Endometrial microvascular endothelial cells (primary cell): ENCODE measurements at regions not wholly inside any gene's neighbourhood (a gene's known extent, or its start where the extent isn't known, plus 50 kb on each side); places are given as distances from the start of the nearest gene placed in this dataset.
"Not testable (repeated sequence)": the region's sequence is repeated elsewhere in the genome, so short reads cannot be mapped to it uniquely, and the experiment has no call there.

Experiments
- in situ Hi-C: cut with HindIII; loops from 2 replicates; pipeline ENCODE4 v1.10.0; 2017; ENCODE audit warnings: low sequenced_read_pairs, low pct_unique_long_range_greater_than_20kb; ENCODE audit errors: inconsistent ontology term

DNA sequence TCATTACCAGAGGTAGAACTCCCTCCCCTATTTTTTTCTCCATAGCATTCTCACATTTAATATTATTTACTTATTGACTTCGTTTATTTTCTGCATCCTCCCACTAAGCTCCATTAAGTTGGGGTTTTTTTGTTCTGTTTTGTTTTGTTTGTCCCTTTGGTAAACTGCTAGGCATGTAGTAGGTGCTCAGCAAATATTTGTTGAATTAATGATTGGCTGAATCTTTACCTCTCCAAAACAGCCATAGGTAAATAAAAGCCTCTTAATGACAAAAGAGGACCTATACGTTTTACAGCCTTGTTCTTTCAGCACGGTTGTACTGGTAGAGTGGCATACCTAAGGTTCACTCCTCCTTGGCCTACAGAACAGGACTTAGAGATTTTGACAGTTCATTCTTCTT, 52.0 kb downstream of the PRORP start:
- in situ Hi-C loops: no loop called here

DNA sequence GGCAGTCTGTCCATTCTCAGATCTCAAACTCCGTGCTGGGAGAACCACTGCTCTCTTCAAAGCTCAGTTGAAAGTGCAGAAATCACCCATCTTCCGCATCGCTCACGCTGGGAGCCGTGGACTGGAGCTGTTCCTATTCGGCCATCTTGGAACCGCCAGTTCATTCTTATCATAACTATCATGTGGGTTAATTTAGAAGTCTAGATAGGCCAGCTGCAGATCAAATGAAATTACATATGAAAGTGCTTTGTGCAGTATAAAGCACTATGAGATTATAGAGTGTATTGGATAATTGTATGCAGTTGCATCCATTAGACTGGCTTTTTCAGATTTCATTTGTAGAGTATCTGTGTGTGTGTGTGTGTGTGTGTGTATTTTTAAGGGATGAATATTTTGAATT, 57.8 kb downstream of the PRORP start:
- in situ Hi-C loops: no loop called here

GRCh38 chr14:35184891-35185290, 62.5 kb downstream of the PRORP start:
- in situ Hi-C loops: not testable (repeated sequence)

- in situ Hi-C loops: no loop called here
Observed at GRCh38 chr14:35189422-35189821, 67.1 kb downstream of the PRORP start.

- in situ Hi-C loops: no loop called here
Observed at GRCh38 chr14:35193161-35193560, 70.8 kb downstream of the PRORP start.

- in situ Hi-C loops: not testable (repeated sequence)
Observed at GRCh38 chr14:35194183-35194582, 71.8 kb downstream of the PRORP start.

GRCh38 chr14:35196571-35196970, 74.2 kb downstream of the PRORP start:
- in situ Hi-C loops: no loop called here

DNA sequence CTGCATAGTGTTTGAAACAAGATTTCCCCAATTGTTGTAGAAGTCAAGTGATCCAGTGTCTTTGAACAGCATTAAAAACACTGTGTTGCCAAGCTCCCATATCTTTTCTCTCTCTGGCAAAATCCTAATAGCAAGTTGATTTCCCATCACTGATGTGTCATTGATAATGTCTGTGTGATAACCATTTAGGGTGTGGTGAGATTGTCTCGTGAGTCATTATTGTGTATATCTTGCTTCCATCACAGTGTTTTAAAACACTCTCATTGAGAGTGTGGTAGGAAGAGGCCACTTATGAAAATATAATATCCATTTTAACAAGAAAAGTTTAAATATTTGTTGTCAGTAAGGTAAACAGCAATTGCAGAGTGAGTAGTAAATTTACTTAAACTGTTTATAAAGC, 74.7 kb downstream of the PRORP start:
- in situ Hi-C loops: no loop called here

- in situ Hi-C loops: no loop called here
Observed at GRCh38 chr14:35201066-35201465, 78.7 kb downstream of the PRORP start.

- in situ Hi-C loops: no loop called here
Observed at GRCh38 chr14:35202195-35202594, 79.8 kb downstream of the PRORP start.

GRCh38 chr14:35205737-35206136, 83.4 kb downstream of the PRORP start:
- in situ Hi-C loops: no loop called here

GRCh38 chr14:35211067-35211466, 81.1 kb upstream of the PSMA6 start:
- in situ Hi-C loops: no loop called here

- in situ Hi-C loops: no loop called here
Observed at GRCh38 chr14:35212471-35213142, 79.6 kb upstream of the PSMA6 start.

DNA sequence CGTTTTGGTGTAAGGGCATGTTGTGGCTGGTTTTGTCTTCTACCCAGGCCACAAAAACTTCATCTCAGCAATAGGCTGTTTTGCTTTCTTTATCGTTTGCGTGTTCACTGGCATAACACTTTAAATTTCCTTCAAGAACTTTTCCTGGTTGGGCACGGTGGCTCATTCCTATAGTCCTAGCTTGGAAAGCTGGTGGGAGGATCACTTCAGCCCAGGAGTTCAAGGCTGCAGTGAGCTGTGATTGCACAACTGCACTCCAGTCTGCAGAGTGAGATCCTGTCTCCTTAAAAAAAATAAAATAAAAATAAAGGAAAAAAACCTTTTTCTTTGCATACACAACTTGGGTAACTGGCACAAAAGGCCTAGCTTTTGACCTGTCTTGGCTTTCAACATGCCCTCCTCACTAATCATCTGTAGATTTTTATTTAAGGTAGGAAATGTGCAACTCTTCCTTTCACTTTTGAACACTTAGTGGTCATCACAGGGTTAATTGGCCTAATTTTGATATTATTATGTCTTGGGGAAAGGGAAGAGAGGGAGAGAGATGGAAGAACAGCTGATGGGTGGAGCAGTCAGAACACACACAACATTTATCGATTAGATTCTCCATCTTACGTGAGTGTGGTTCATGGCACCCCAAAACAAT, 78.9 kb upstream of the PSMA6 start:
- in situ Hi-C loops: no loop called here

DNA sequence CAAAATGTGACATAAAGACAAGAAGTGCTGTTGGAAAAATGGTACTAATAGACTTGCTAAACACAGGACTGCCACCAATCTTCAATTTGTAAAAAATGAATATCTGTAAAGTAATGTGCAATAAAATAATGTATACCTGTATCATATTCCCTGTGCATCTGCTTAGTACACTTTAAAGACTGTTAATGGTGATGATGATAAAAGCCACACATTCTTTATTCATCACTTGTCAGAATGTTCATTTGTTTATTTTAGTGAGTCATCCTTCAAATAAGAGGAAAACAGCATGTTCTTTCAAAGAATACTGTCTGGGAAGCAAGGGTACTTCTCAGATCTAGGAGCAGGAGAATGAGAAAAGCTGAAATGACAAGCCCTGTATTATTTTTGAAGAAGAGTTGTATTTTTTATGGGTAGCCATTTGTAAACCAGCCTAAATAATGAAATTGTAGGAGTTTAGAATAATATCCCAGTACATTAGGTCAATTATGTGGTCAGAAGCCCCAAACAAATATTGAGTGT, 78.3 kb upstream of the PSMA6 start:
- in situ Hi-C loops: no loop called here

GRCh38 chr14:35214402-35214801, 77.8 kb upstream of the PSMA6 start:
- in situ Hi-C loops: not testable (repeated sequence)

DNA sequence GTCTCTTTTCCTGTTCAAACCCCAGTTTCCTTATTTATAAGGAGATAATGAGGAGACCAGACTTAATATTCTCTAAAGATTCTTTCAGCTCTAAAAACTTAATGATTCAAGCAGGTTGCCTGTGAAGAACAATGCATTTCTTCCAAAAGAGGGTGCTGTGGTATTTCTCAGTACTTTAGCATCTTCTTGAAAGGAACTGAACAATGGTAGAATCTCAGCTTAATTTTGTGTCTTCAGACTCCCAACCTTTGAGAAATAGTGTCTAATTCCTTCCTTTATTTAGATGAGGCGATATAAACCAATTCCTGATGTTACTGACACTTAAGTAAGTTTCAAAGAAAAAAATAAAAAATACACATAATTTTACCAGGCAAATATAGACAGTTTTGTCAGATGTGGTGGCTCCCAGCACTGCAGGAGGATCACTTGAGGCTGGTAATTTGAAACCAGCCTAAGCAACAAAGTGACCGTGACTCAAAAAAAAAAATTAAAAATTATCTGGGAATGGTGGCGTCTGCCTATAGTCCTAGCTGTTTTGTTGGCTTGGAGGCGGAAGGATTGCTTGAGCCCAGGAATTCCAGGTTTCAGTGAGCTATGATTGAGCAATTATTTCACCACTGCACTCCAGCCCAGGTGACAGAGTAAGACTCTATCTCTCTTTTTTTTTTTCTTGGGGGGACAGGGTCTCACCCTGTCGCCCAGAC, 76.9 kb upstream of the PSMA6 start:
- in situ Hi-C loops: no loop called here

GRCh38 chr14:35218176-35218575, 74.0 kb upstream of the PSMA6 start:
- in situ Hi-C loops: not testable (repeated sequence)

GRCh38 chr14:35218963-35219362, 73.2 kb upstream of the PSMA6 start:
- in situ Hi-C loops: no loop called here
